GM19238 (cell line): ENCODE measurements at regions not wholly inside any gene's neighbourhood (a gene's known extent, or its start where the extent isn't known, plus 50 kb on each side); places are given as distances from the start of the nearest gene placed in this dataset.

Experiments used
- DNase-seq: peaks from one replicate; pipeline ENCODE4 v3.0.0; 2011; ENCODE audit warnings: low spot score; ENCODE audit not compliant: insufficient read length

DNA sequence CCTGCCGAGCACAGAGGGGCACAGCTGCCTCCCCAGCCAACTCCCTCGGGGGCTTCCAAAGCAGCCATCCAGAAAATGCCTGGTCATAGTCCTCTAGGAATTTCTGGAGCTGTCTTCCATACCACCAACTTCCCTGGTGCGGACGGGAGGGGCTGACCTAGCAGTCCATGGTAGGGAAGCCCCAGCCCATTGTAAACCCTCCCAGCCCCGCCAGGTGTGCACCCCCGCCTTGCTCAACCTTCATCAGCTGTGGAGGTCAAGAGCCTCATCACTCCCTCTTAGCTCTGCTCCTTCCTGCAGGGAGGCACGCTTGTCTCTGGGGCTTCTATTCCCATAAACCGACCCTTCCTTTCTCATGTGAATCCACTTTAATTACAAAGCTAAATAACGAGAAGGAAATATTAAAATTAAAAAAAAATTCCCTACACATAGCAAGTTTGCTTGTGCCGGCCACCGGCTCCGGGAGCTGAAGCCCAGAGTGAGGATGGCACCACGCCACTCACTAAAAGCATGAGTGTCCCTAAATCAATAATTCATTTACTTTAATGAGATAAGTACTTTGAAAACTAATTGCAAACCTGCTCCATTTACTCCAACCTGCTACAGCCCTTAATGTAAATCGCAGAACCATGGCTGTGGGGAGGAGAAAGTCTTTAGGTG lies 181.4 kb downstream of the ENGASE start:
- DNase-seq, result no peak

DNA sequence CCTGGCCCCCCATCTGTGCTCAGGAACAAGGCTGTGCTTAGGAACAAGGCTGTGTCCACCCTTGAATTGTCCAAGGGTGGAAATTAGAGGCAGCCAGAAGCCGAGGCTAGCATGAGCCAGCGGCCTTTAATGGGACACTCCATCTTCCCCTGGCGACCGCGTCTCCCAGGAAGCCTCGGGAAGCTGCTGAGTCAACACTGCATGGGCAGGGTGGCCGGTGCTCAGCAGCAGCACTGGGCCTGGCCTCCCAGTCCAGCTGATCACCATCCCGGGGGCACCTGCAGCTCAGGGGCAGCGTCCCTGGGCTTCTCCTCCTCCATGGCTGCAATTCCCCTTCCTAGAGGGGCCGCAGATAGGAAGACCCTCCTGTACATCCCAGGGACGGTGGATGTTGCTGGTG lies 180.8 kb downstream of the ENGASE start:
- DNase-seq, result no peak

GRCh38 chr17:79255046-79255445 lies 180.4 kb downstream of the ENGASE start:
- DNase-seq, result no peak

- DNase-seq, result no peak
These were observed 178.3 kb downstream of the ENGASE start for GRCh38 chr17:79252886-79253285.

DNA sequence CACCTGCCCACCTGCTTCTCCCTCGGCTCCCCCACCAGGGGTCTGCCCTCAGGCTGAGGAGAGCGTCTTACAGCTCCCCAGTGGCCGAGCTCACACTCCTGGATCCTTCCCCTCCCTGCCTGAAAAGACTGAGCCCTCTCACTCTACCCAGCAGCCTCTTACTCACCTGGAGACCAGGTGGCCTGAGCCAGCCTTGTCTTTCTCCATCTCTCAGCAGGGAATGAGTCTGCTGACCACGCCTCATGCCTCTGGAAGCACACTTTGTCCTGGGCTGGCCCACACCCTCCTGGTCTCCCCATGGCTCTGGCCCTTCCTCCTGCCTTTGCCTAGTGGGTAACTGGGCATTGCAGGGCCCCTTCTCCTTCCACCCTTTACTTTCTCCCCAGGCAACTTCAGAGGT lies 177.2 kb downstream of the ENGASE start:
- no peak for DNase-seq

GRCh38 chr17:79249929-79250521 lies 175.4 kb downstream of the ENGASE start:
- DNase-seq, result no peak

- no peak for DNase-seq
These were observed 174.3 kb downstream of the ENGASE start for GRCh38 chr17:79248843-79249493.

GRCh38 chr17:79246225-79247190 lies 171.9 kb downstream of the ENGASE start:
- no peak for DNase-seq

DNA sequence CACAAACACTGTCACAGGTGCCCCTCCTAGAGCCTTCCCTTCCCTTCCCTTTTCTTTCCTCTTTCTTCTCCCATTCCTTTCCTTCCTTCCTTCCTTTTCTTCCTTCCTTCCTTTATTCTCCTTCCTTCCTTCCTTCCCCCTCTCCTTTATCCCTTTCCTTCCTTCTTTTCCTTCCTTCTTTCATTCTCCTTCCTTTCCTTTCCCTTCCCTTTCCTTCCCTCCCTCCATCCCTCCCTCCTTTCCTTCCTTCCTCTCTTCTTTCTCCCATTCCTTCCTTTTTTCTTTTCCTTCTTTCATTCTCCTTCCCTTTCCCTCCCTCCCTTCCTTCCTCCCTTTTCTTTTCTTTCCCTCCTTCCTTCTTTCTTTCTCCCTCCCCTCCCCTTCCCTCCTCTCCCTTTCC lies 170.0 kb downstream of the ENGASE start:
- DNase-seq, result no peak

- no peak for DNase-seq
These were observed 169.4 kb downstream of the ENGASE start for GRCh38 chr17:79243996-79244395.

- no peak for DNase-seq
These were observed 169.0 kb downstream of the ENGASE start for GRCh38 chr17:79243603-79243990.

DNA sequence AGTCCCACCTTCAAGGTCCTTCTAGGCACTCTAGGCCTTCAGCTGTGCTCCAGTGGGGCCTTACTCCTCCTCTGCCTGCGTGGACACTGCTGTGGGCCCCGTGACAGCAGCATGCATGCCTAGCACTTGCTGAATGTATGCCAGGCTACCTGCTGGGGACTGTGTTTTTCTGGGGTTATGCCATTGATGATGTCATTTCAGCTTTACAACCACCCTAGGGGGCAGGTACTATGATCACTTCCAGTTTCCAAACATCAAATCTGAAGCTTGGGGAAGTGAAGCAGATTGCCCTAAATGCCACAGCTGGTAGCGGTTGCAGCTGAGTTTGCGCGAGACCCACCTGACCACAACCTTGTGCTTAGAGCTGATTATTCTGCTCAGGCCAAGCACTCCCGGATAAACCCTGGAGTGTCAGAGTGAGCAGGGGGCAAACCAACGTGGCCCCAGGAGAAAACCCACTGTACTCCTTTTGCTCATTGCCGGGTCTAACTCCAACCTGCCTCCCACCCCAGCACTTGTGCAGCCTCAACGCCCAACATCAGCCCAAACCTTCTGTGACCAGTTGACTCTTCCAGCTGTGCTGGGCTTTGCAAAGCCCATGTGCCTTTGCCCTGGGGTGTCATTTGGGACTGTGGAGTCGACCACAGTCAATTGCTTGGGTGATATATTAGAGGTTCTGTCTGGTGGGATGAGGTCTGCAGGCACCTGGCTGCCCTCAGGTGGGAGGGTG lies 168.4 kb downstream of the ENGASE start:
- DNase-seq, result no peak

GRCh38 chr17:79242393-79242792 lies 167.8 kb downstream of the ENGASE start:
- DNase-seq, result no peak

DNA sequence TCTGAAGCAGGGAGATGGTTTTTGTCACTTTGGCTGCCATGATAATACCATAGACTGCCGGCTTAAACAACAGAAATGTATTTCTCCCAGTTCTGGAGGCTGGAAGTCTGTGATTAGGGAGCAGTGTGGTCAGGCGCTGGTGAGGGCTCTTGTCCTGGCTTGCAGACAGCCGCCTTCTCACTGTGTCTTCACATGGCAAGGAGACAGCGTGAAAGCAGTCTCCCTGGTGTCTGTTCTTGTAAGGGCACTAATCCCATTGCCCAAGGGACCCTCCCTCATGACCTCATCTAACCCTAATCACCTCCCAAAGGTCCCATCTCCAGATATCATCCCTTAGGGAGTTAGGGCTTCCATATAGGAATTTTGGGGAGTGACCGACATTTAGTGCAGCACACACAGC lies 167.0 kb downstream of the ENGASE start:
- DNase-seq, result no peak

DNA sequence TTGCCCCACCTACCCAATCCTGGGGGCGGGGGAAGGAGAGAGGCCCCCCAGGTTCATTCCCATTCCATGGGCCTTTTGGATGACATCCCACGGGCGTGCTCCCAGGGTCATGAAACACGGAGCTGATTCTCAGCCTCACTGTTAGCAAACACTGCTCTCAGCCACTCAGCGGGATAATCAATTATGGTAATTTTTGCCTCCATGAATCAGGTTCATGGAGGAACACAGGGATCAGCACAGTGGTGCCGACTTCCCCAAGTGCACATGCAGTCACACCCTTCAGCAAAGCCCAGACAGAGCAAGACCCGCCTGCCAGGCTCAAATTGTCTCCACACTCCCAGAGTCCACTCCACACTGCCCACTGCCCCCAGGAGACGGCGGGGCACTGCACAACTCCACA lies 164.6 kb downstream of the ENGASE start:
- DNase-seq, result no peak

DNA sequence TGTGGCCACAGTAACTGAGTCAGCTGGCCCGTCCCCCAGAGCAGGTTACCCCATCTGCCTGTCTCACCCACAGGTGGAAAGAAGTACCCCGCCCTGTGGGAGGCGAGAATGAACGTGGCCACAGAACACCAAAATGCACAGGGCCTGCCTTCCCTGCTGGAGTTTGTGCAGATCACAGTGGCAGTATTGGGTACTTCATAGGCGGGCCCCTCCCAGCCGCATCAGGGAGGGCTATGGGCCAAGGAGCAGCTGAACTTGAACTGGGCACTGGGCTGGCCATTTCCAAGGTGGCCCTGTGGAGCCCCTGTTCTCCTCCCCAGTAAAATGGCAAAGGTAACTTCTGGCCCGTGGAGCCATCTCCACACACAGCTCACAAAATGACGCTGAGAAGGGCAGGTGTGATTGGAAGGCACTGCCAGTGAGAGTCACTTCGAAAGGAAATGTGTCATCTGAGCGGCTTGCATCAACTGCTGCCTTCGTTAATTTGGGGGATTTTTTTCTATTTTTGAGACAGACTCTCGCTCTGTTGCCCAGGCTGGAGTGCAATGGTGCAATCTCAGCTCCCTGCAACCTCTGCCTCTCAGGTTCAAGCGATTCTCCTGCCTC lies 162.9 kb downstream of the ENGASE start:
- DNase-seq, result no peak

GRCh38 chr17:79235808-79236207 lies 161.2 kb downstream of the ENGASE start:
- no peak for DNase-seq

- no peak for DNase-seq
These were observed 159.4 kb downstream of the ENGASE start for GRCh38 chr17:79233916-79234551.

DNA sequence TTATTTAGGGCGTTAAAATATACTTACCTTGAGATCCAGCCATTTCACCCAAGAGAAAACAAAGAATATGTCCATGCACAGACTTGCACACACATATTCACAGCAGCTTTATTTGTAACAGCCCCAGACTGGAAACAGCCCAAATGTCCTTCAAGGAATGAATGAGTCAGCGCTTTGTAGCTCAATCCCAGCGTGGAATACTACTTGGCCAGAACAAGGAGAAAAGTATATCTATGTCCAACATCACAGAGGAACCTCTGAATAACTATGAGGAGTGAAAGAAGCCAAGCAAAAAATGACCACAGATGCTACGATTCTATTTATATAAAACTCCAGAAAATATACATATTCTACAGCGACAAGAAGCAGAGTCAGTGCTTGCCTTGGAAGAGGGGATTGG lies 158.3 kb downstream of the ENGASE start:
- DNase-seq, result no peak

GRCh38 chr17:79231766-79232287 lies 157.2 kb downstream of the ENGASE start:
- no peak for DNase-seq
